ENCODE measurements at regions not wholly inside any gene's neighbourhood (a gene's known extent, or its start where the extent isn't known, plus 50 kb on each side); places are given as distances from the start of the nearest gene placed in this dataset.

DNA sequence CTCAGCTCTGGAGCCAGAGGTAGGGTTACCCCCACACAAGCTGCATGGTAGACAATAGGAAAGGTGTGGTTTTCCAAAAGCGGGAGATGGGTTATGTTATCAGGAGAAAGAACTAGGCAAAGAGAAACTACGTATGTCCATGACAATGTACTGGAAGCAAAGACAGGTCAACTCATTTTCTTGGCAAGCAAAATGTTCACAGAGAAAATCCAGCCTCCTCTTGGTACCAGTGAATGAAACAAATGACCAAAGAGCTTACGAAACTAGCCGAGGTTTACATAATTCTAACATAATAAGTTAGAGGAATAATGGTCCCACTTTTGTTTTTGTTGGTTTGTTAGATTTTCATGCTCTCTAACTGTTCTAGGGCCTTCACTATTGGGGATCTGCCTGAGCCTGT is 338.1 kb upstream of the TGFBR2 start:
- TF ChIP-seq, protein P1, sequence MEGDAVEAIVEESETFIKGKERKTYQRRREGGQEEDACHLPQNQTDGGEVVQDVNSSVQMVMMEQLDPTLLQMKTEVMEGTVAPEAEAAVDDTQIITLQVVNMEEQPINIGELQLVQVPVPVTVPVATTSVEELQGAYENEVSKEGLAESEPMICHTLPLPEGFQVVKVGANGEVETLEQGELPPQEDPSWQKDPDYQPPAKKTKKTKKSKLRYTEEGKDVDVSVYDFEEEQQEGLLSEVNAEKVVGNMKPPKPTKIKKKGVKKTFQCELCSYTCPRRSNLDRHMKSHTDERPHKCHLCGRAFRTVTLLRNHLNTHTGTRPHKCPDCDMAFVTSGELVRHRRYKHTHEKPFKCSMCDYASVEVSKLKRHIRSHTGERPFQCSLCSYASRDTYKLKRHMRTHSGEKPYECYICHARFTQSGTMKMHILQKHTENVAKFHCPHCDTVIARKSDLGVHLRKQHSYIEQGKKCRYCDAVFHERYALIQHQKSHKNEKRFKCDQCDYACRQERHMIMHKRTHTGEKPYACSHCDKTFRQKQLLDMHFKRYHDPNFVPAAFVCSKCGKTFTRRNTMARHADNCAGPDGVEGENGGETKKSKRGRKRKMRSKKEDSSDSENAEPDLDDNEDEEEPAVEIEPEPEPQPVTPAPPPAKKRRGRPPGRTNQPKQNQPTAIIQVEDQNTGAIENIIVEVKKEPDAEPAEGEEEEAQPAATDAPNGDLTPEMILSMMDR (IDR thresholded peaks at IDR 0.05), result no peak
- no peak for TF ChIP-seq POLR2A (IDR thresholded peaks at IDR 0.05)
